ENCODE measurements at regions not wholly inside any gene's neighbourhood (a gene's known extent, or its start where the extent isn't known, plus 50 kb on each side); places are given as distances from the start of the nearest gene placed in this dataset.

- Mint-ChIP-seq H3K27me3 (peaks cover 20% of the 10 kb centered on the region), H3K9me3 (no peaks in the 10 kb centered on the region), H3K36me3 (ENCODE audit: insufficient read depth) (no peaks in the 10 kb centered on the region), H3K4me1 (no peaks in the 10 kb centered on the region), H3K27ac (ENCODE audit: low read depth) (no peak overlapping the region), H3K4me3 (no peak overlapping the region)
- ATAC-seq (replicated peaks; ENCODE audit: extremely low read depth, poor library complexity, severe bottlenecking) (no peak), DNase-seq (ENCODE audit: low spot score in 2 of 2) (no peak)
Observed at GRCh38 chr1:170306513-170306910, 160.8 kb downstream of the NTMT2 start.

- Mint-ChIP-seq H3K9me3 (no peaks in the 10 kb centered on the region), H3K4me3 (no peak overlapping the region), H3K27me3 (peaks cover 20% of the 10 kb centered on the region), H3K27ac (ENCODE audit: low read depth) (no peak overlapping the region), H3K36me3 (ENCODE audit: insufficient read depth) (no peaks in the 10 kb centered on the region), H3K4me1 (no peaks in the 10 kb centered on the region)
- DNase-seq (ENCODE audit: low spot score in 2 of 2) = no peak
- no peak for ATAC-seq (replicated peaks; ENCODE audit: extremely low read depth, poor library complexity, severe bottlenecking)
Observed at GRCh38 chr1:170306948-170307347, 161.2 kb downstream of the NTMT2 start.

- no peaks in the 10 kb centered on the region for H3K9me3 Mint-ChIP-seq
- no peak for DNase-seq (ENCODE audit: low spot score in 2 of 2)
Observed at GRCh38 chr1:170307426-170307825, 161.7 kb downstream of the NTMT2 start.

GRCh38 chr1:170309389-170310013 lies 163.7 kb downstream of the NTMT2 start:
- Mint-ChIP-seq H3K4me3 (no peak overlapping the region), H3K9me3 (no peaks in the 10 kb centered on the region), H3K4me1 (no peaks in the 10 kb centered on the region), H3K27me3 (peaks cover 29% of the 10 kb centered on the region), H3K36me3 (ENCODE audit: insufficient read depth) (no peaks in the 10 kb centered on the region), H3K27ac (ENCODE audit: low read depth) (no peak overlapping the region)
- ATAC-seq (replicated peaks; ENCODE audit: extremely low read depth, poor library complexity, severe bottlenecking) (no peak), DNase-seq (ENCODE audit: low spot score in 2 of 2) (no peak)

More at GRCh38 chr1:170307426-170307825, 161.7 kb downstream of the NTMT2 start:
- Mint-ChIP-seq H3K27me3 (peaks cover 20% of the 10 kb centered on the region), H3K36me3 (ENCODE audit: insufficient read depth) (no peaks in the 10 kb centered on the region), H3K4me1 (no peaks in the 10 kb centered on the region), H3K27ac (ENCODE audit: low read depth) (no peak overlapping the region), H3K4me3 (no peak overlapping the region)
- ATAC-seq (replicated peaks; ENCODE audit: extremely low read depth, poor library complexity, severe bottlenecking) = no peak

GRCh38 chr1:170310014-170310405 lies 164.3 kb downstream of the NTMT2 start:
- no peak for ATAC-seq (replicated peaks; ENCODE audit: extremely low read depth, poor library complexity, severe bottlenecking)
- Mint-ChIP-seq H3K4me3 (no peak overlapping the region), H3K4me1 (no peaks in the 10 kb centered on the region), H3K27ac (ENCODE audit: low read depth) (no peak overlapping the region), H3K9me3 (no peaks in the 10 kb centered on the region), H3K36me3 (ENCODE audit: insufficient read depth) (no peaks in the 10 kb centered on the region), H3K27me3 (peaks cover 30% of the 10 kb centered on the region)
- DNase-seq (ENCODE audit: low spot score in 2 of 2) = no peak

- Mint-ChIP-seq H3K9me3 (no peaks in the 10 kb centered on the region), H3K4me3 (no peak overlapping the region), H3K36me3 (ENCODE audit: insufficient read depth) (no peaks in the 10 kb centered on the region), H3K27me3 (peaks cover 30% of the 10 kb centered on the region), H3K27ac (ENCODE audit: low read depth) (no peak overlapping the region), H3K4me1 (no peaks in the 10 kb centered on the region)
- ATAC-seq (replicated peaks; ENCODE audit: extremely low read depth, poor library complexity, severe bottlenecking) (no peak), DNase-seq (ENCODE audit: low spot score in 2 of 2) (no peak)
Observed at GRCh38 chr1:170310951-170311350, 165.2 kb downstream of the NTMT2 start.

- DNase-seq (ENCODE audit: low spot score in 2 of 2) (no peak), ATAC-seq (replicated peaks; ENCODE audit: extremely low read depth, poor library complexity, severe bottlenecking) (no peak)
- no peaks in the 10 kb centered on the region for H3K36me3 Mint-ChIP-seq (ENCODE audit: insufficient read depth)
- no peaks in the 10 kb centered on the region for H3K4me1 Mint-ChIP-seq
- H3K4me3 Mint-ChIP-seq = no peak overlapping the region
- no peaks in the 10 kb centered on the region for H3K9me3 Mint-ChIP-seq
- no peak overlapping the region for H3K27ac Mint-ChIP-seq (ENCODE audit: low read depth)
- H3K27me3 Mint-ChIP-seq = peaks cover 30% of the 10 kb centered on the region
Observed at GRCh38 chr1:170313306-170313705, 167.5 kb downstream of the NTMT2 start.

GRCh38 chr1:170316270-170316669 lies 170.5 kb downstream of the NTMT2 start:
- DNase-seq (ENCODE audit: low spot score in 2 of 2) (no peak), ATAC-seq (replicated peaks; ENCODE audit: extremely low read depth, poor library complexity, severe bottlenecking) (no peak)
- H3K4me1 Mint-ChIP-seq = no peaks in the 10 kb centered on the region
- peaks cover 30% of the 10 kb centered on the region for H3K27me3 Mint-ChIP-seq
- H3K36me3 Mint-ChIP-seq (ENCODE audit: insufficient read depth) = no peaks in the 10 kb centered on the region
- no peaks in the 10 kb centered on the region for H3K9me3 Mint-ChIP-seq
- no peak overlapping the region for H3K4me3 Mint-ChIP-seq
- H3K27ac Mint-ChIP-seq (ENCODE audit: low read depth) = no peak overlapping the region

- H3K27ac Mint-ChIP-seq (ENCODE audit: low read depth) = no peak overlapping the region
- no peak overlapping the region for H3K4me3 Mint-ChIP-seq
- H3K9me3 Mint-ChIP-seq = no peaks in the 10 kb centered on the region
- ATAC-seq (replicated peaks; ENCODE audit: extremely low read depth, poor library complexity, severe bottlenecking) = no peak
- DNase-seq (ENCODE audit: low spot score in 2 of 2) = no peak
- peaks cover 38% of the 10 kb centered on the region for H3K27me3 Mint-ChIP-seq
- H3K4me1 Mint-ChIP-seq = no peaks in the 10 kb centered on the region
- no peaks in the 10 kb centered on the region for H3K36me3 Mint-ChIP-seq (ENCODE audit: insufficient read depth)
Observed at GRCh38 chr1:170318141-170318540, 172.4 kb downstream of the NTMT2 start.

GRCh38 chr1:170318736-170319135 lies 173.0 kb downstream of the NTMT2 start:
- no peak overlapping the region for H3K4me3 Mint-ChIP-seq
- H3K27me3 Mint-ChIP-seq = peaks cover 37% of the 10 kb centered on the region
- no peak for DNase-seq (ENCODE audit: low spot score in 2 of 2)
- H3K9me3 Mint-ChIP-seq = no peaks in the 10 kb centered on the region
- peaks cover under 1% of the 10 kb centered on the region for H3K36me3 Mint-ChIP-seq (ENCODE audit: insufficient read depth)
- no peak for ATAC-seq (replicated peaks; ENCODE audit: extremely low read depth, poor library complexity, severe bottlenecking)
- H3K4me1 Mint-ChIP-seq = no peaks in the 10 kb centered on the region
- no peak overlapping the region for H3K27ac Mint-ChIP-seq (ENCODE audit: low read depth)

- Mint-ChIP-seq H3K4me3 (no peak overlapping the region), H3K4me1 (no peaks in the 10 kb centered on the region), H3K36me3 (ENCODE audit: insufficient read depth) (peaks cover 2% of the 10 kb centered on the region), H3K9me3 (no peaks in the 10 kb centered on the region), H3K27ac (ENCODE audit: low read depth) (no peak overlapping the region), H3K27me3 (peaks cover 33% of the 10 kb centered on the region)
- DNase-seq (ENCODE audit: low spot score in 2 of 2) (no peak), ATAC-seq (replicated peaks; ENCODE audit: extremely low read depth, poor library complexity, severe bottlenecking) (no peak)
Observed at GRCh38 chr1:170321113-170321512, 175.4 kb downstream of the NTMT2 start.

- no peaks in the 10 kb centered on the region for H3K9me3 Mint-ChIP-seq
- peaks cover 44% of the 10 kb centered on the region for H3K27me3 Mint-ChIP-seq
- no peak overlapping the region for H3K4me3 Mint-ChIP-seq
- no peak for DNase-seq (ENCODE audit: low spot score in 2 of 2)
- H3K36me3 Mint-ChIP-seq (ENCODE audit: insufficient read depth) = peaks cover 2% of the 10 kb centered on the region
- no peak for ATAC-seq (replicated peaks; ENCODE audit: extremely low read depth, poor library complexity, severe bottlenecking)
- H3K27ac Mint-ChIP-seq (ENCODE audit: low read depth) = no peak overlapping the region
- no peaks in the 10 kb centered on the region for H3K4me1 Mint-ChIP-seq
Observed at GRCh38 chr1:170326186-170326585, 180.4 kb downstream of the NTMT2 start.

GRCh38 chr1:170332801-170333200 lies 187.0 kb downstream of the NTMT2 start:
- Mint-ChIP-seq H3K27me3 (peaks cover 29% of the 10 kb centered on the region), H3K27ac (ENCODE audit: low read depth) (no peak overlapping the region), H3K9me3 (no peaks in the 10 kb centered on the region), H3K4me3 (no peak overlapping the region), H3K4me1 (no peaks in the 10 kb centered on the region), H3K36me3 (ENCODE audit: insufficient read depth) (no peaks in the 10 kb centered on the region)
- ATAC-seq (replicated peaks; ENCODE audit: extremely low read depth, poor library complexity, severe bottlenecking) (no peak), DNase-seq (ENCODE audit: low spot score in 2 of 2) (no peak)

Measured in central memory CD8-positive, alpha-beta T cell (primary cell).